ENCODE measurements at regions not wholly inside any gene's neighbourhood (a gene's known extent, or its start where the extent isn't known, plus 50 kb on each side); places are given as distances from the start of the nearest gene placed in this dataset.
A peak's percentile ranks its signal among the peaks of the same experiment; 100 is the strongest.
"Not testable (repeated sequence)": the region's sequence is repeated elsewhere in the genome, so short reads cannot be mapped to it uniquely, and the experiment has no call there.

DNA sequence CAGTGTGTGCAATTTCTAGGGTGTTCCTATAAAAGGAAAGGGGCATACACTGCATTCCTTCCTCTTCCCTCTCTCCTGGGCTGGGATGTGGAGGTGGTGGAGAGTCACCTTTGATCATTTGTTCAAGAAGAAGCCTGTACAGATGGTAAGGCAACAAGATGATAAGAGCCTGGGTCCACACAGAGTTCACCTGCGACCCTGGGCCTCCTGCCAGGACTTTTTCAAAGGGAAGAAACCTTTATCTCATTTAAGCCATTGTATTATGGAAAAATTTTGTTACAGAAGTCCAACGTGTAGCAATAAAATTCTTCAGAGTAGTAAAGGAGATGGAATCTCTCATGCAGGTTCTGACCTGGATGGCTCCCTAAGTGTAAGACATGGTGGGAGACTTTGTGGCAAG, 189.1 kb downstream of the MIS18A start:
- no peak for DNase-seq

- DNase-seq: no peak
Observed at GRCh38 chr21:32088471-32088870, 190.4 kb downstream of the MIS18A start.

DNA sequence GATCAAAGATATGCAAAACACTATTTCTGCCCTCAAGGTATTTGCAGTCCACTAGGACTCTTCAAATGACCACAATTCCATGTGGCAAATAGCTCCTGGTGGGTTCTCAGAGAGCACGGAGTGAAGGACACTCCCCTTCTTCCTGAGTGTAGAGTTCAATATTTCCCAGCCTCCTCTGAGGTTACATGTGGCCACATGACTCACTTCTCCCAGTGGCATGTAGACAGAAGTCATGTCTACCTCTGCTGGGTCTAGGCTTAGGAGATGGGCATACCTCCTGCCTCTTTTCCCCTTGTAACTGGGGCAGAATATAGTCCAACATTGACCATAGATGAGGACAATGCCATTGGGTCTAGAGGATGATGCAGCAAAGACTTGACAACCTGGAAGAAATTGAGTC, 191.4 kb downstream of the MIS18A start:
- no peak for DNase-seq

DNA sequence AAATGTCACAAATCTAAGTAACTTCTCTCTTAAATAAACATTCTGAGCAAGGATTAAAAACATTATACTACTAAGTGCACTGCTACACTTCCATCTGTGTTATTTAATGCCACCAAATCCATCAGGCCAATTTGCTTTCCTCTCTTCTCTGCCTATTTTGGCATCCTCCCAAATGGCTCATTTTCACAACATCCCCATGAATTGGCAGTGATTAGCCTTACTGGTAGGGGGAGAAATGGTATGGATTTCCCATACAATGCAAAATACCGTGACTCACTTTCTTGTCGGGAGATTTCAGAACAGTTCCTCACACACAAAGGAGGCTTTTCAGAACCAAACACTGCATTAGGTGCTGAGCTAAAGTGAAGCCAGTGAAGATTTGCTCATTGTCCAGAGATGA, 195.7 kb downstream of the MIS18A start:
- no peak for DNase-seq

- DNase-seq: no peak
Observed at GRCh38 chr21:32082466-32082865, 196.4 kb downstream of the MIS18A start.

- DNase-seq: no peak
Observed at GRCh38 chr21:32073593-32073992, 200.8 kb downstream of the HUNK start.

- DNase-seq: no peak
Observed at GRCh38 chr21:32073190-32073589, 200.4 kb downstream of the HUNK start.

DNA sequence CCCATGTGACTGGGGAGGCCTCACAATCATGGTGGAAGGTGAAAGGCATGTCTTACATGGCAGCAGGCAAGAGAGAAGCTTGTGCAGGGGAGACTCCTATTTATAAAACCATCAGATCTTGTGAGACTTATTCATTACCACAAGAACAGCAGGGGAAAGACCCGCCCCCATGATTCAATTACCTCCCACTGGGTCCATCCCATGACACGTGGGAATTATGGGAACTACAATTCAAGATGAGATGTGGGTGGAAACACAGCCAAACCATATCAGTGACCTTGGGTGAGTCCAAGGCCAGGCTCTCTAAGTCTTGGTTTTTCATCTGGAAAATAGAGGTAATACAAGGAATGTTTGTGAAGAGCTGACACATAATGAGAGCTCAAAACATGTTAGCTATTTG, 198.8 kb downstream of the HUNK start:
- not testable (repeated sequence) for DNase-seq

DNA sequence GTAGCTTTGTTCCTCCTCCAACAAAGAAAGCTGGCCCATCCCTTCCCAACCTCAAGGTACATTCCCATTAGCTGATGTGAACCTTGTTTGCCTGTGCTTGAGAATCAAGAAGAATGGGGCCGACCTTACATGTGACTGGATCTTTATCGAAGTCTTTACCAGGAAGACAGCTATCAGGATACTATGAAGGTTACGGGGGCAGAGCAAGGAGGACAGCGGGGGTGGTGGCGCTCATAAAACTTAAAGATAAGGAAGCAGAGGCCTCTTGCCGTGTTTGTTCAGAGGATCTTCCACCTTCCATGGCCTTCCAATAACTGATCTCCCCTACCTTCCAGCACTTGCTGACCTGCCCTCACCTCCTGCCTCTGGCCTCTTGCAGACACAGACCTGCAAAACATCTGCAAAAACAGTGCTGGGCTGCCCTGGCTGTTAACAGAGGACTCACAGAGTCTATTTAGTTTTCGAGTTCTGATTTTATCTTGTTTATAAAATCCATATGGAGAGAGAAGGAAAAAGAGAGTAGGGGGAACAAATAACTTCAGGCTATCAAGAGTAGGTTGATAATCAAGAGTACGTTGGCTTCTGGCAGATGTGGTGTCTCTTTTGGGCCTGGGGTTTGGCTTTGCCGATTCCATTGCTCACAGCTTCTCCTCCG, 198.0 kb downstream of the HUNK start:
- DNase-seq: no peak

DNA sequence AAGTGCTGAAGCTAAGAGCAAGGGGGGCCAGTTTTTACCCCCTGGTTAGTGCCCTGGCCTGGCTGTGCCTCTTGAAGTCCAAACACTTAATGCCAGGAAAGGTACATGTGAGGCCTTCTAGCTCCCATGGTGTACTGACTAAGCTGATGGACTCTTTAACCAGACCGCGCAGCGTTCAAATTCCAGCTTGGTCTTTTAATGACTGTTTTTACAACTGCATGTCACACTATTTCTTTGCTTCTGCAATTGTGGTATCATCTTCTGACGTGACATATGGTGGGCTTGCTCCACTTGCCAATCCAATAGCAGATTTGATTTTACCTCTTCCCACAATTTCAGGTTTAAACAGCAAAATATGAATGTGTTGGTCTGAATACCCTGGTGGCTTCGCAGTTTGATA, 197.3 kb downstream of the HUNK start:
- DNase-seq: no peak

- no peak for DNase-seq
Observed at GRCh38 chr21:32065654-32066053, 192.8 kb downstream of the HUNK start.

DNA sequence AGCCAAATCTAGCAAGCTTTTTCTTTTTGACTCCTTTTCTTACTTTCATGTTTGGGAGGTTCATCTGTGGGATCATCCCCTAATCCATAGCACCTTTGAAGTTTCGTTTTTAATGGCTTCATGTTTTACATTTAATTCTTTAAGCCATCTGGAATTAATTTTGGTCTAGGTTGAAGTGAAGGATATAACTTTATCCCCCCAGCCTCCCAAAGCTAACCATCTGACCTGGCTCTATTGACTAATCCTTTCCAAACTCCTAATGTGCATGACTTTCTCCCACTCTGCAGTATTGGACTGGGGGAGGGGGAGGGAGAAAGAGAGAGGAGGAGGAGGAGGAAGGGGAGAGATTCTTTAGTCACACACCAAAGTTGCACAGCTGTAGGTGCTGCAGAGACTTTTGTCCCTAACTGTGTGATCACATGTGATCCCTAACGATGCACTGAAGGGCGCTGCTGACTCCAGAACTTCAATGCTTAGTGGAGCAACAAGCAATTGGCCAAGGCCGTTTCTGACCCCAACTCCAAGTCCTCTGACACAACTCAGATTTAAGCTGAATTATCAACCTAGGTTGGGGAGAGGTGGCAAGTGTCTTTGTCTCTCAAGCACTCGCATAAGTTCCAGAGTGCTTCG, 191.6 kb downstream of the HUNK start:
- no peak for DNase-seq

DNA sequence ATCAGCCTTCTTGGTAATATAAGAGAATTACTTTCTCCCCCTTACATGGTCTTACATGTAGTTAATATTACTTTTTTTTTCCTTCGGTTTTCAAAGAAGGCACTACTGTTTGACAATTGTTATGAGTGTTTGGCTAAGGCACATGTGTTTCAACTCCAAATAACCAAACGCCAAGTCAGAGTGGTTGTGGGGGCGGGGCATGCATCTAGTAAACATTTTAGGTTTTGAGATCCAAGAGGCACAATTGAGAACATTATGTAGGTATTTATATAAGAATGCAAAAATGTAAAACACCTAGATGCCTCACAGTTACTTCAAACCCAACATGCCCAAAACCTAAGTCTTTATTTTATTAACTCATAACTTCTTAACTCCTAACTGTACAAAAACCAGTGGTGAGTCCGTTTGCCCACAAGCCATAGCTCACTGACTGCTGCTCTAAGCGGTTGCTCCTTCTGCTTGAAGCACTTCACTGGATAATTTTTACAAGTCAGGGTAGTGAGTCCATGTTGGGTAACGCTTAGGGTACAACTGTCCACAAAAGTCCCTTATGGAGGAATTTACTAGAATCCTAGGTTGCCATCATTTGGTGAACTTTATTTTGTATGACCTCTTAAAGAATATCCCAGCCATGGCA, 189.9 kb downstream of the HUNK start:
- DNase-seq: no peak

DNA sequence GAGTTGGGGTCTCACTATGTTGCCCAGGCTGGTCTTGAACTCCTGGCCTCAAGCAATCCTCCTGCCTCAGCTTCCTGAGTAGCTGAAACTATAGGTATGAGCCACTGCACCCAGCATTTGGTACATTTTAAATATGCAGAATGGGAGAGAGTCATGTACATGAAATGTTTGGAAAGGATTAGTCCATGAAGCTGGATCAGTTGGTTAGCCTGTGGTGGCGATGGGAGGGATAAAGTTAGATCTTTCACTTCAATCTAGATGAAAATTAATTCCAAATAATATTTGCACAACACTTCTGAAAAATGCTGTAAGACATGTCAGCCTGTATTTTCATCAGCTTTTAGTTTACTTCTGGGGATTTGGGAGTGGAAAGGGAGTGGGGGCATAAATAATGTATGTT, 188.9 kb downstream of the HUNK start:
- DNase-seq: no peak

GRCh38 chr21:32056791-32057190, 184.0 kb downstream of the HUNK start:
- no peak for DNase-seq

- peak; percentile 45 for DNase-seq
Observed at GRCh38 chr21:32055305-32055704, 182.5 kb downstream of the HUNK start.

Measured in skin of body (tissue), 1 donor.